Glomerular visceral epithelial cell (primary cell): ENCODE measurements at regions not wholly inside any gene's neighbourhood (a gene's known extent, or its start where the extent isn't known, plus 50 kb on each side); places are given as distances from the start of the nearest gene placed in this dataset.

Experiments used
- DNase-seq: peaks from one replicate; pipeline ENCODE4 v3.0.0-alpha.2; 2016; ENCODE audit errors: extremely low spot score

DNA sequence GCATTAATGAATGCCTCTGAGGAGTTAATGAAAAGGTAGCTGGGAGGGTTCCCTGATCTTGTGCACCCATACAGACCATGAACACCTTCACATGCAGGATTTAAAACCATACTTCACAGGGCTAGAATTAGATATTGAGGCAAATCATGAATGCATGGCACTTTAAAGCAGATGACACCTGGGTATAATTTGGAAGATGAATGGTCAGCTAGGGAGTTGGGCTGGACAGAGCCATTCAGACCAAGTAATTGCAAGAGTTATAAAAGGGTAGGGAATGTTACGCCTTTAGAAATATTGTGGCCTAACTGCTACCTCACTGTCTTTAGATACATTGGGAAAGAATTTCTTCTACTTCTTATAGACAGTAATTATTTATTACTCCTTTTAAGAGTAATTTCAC is 89.1 kb upstream of the ZNF827 start:
- no peak for DNase-seq

DNA sequence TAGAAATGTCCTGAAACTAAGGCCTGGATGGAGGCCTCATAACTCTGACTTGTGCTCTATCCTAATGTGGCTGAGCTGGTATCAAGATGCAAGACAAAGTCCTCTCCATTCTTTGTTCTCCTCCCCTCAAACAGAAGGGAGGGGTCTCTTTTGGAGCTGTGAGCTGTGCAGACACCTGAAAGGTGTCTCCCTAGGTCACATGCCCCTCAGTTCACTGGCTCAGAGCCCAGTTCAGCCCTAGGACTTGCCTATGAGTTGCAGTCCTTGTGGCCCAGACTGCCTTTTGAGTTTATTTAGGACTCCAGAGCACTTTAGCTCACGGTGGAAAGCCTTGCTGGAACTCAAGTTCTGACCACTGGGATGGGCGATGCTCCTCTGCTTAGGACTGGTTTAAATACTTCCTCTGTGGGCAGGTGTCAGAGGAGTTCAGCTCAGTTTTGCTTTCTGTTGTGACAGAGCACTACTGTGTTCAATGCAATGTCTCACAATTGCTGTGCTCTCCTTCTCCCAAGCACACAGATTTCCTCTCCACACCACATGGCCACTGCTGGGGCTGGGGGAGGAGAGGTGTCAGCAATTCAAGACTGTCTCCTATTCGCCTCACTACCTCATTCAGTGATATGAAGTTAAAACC is 84.8 kb upstream of the ZNF827 start:
- DNase-seq: no peak

DNA sequence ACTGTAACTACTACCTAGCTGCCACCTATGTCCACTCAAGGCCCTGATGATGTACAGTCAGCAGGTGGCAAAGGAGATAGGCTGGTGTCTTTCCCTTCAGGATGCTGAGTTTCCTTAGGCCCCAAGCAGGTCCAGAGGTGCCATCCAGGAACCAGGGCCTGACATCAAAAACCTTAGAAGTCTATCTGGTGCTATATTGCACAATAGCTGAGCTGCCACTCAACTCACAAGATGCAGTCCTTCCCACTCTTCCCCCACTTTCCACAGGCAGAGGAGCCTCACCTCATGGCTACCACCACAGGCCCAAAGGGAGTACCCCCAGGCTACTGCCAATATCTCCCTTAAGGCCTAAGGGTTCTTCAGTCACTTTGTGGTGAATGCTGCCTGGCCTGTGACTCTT is 83.9 kb upstream of the ZNF827 start:
- DNase-seq: no peak

DNA sequence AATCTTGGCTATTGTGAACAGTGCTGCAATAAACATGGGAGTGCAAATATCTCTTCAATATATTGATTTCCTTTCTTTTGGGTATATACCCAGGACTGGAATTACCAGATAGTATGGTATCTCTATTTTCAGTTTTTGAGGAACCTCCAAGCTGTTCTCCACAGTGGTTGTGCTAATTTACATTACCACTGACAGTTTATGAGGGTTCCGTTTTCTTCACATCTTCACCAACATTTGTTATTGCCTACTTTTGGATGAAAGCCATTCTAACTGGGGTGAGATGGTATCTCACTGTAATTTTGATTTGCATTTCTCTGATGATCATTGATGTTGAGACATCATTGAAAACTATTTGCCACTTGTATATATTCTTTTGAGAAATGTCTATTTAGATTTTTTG is 79.6 kb upstream of the ZNF827 start:
- no peak for DNase-seq

DNA sequence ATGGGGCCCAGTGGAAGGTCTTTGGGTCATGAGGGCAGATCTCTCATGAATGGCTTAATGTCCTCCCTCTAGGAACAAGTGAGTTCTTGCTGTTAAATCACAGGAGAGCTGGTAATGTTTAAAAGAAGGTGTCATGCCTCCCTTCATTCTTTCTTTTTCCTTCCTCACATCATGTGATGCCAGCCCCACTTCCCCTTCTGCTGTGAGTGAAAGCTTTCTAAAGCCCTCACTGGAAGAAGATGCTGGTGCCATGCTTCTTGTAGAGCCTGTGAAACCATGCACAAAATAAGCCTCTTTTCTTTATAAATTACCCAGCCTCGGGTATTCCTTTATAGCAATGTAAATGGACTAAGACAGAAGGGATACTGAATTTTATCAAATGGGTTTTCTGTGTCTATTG is 66.1 kb upstream of the ZNF827 start:
- no peak for DNase-seq

DNA sequence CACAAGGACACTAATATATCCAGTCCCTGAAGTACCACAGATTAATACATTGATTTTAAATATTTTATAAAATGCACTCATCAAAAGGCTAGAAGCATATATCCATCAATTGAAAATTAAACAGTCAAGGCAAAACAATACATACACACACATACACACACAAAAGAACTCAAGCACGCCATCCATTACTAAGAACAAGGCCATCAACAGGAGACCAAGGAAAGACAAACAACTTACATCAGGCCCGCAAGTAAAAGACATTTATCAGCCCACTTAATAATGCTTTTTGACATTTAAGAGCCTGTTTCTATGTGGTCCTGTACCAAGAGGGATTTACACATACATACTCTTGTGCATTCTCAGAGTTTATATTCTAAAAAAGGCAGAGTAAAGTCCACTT is 50.0 kb upstream of the ZNF827 start:
- no peak for DNase-seq
